GM11168 (cell line): ENCODE measurements at regions not wholly inside any gene's neighbourhood (a gene's known extent, or its start where the extent isn't known, plus 50 kb on each side); places are given as distances from the start of the nearest gene placed in this dataset.

Experiments used
- in situ Hi-C: fragments of 300-500 bp; cut with MboI; formaldehyde crosslinking; loops from one replicate; pipeline ENCODE4 v1.12.0; 2022; ENCODE audit warnings: low sequenced_read_pairs; ENCODE audit not compliant: unreplicated experiment

GRCh38 chr14:79971330-79971729, 240.0 kb downstream of the DIO2 start:
- in situ Hi-C loops, result no loop called here

- in situ Hi-C loops, result no loop called here
Measured at GRCh38 chr14:79967453-79967852, 243.9 kb downstream of the DIO2 start.

- in situ Hi-C loops, result no loop called here
Measured at GRCh38 chr14:79967001-79967400, 244.3 kb downstream of the DIO2 start.

DNA sequence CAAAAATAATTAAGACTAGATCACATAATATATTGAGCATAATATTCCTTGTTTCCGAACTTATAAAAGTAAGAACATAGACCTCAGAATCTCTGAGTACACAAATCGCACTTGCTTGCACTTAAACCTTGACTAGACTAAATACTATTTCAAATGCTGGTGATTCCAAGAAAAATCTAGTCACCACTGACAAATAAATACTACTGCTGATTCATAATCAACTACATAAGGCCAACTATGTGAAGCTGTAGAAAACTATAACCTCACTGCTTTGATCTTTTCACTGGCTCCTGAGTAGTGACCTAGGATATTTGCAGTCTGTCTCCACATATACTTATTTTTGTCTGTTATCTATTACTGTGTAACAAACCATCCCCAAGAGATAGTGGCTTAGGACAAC, 245.4 kb downstream of the DIO2 start:
- in situ Hi-C loops, result no loop called here

- in situ Hi-C loops, result no loop called here
Measured at GRCh38 chr14:79961197-79961596, 250.1 kb downstream of the DIO2 start.

DNA sequence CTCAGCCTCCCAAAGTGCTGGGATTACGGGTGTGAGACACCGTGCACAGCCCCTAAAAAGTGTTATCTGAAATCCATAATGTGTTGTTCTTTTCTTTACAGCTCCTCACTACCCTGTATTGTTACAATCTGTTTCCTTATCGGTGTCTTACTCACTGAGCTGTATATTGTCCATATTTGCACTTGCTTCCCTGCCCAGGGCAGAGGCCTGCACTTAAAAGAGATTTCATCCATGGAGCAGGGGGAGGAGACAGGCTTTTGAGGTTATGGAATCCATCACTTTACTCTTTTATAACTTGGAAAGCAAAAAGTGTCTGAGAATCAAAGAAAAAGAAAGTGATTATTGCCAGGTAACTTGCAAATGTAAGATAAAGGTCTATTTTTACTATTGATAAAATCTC, 251.0 kb downstream of the DIO2 start:
- in situ Hi-C loops, result no loop called here

DNA sequence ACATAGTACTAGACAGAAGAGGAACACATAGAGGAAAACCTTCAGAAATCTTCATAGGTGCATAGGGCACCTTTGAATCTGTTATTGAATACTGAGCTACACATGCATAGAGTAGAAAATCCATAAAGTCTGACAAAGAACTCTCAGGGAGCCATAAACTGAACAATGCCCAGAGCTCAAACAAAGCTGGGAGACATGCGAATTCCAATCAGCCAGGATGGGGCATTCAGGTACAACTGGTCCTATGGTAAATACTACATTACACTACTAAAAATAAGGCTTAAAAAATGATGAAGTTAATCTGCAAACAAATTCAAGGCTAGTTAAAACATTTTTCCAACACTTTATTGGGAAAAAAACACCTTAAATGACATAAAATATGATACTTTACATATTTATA, 259.7 kb downstream of the DIO2 start:
- in situ Hi-C loops, result no loop called here

- in situ Hi-C loops, result no loop called here
Measured at GRCh38 chr14:79949906-79950305, 261.4 kb downstream of the DIO2 start.

- in situ Hi-C loops, result no loop called here
Measured at GRCh38 chr14:79947440-79948054, 263.8 kb downstream of the DIO2 start.

- in situ Hi-C loops, result no loop called here
Measured at GRCh38 chr14:79939235-79939634, 272.1 kb downstream of the DIO2 start.

- in situ Hi-C loops, result no loop called here
Measured at GRCh38 chr14:79938185-79938584, 273.1 kb downstream of the DIO2 start.

GRCh38 chr14:79937433-79937832, 273.9 kb downstream of the DIO2 start:
- in situ Hi-C loops, result no loop called here

GRCh38 chr14:79924551-79924950, 286.8 kb downstream of the DIO2 start:
- in situ Hi-C loops, result no loop called here

GRCh38 chr14:79920180-79920692, 291.1 kb downstream of the DIO2 start:
- in situ Hi-C loops, result no loop called here
